COR-L47 (cell line): ENCODE measurements at regions not wholly inside any gene's neighbourhood (a gene's known extent, or its start where the extent isn't known, plus 50 kb on each side); places are given as distances from the start of the nearest gene placed in this dataset.
A peak's percentile ranks its signal among the peaks of the same experiment; 100 is the strongest.

Experiments
- DNase-seq: peaks from one replicate; lab custom pipeline; 2025; lab: John Stamatoyannopoulos, UW

GRCh38 chr12:87784350-87784749, 244.9 kb downstream of the C12orf50 start:
- DNase-seq = no peak

GRCh38 chr12:87783467-87783866, 245.7 kb downstream of the C12orf50 start:
- no peak for DNase-seq

GRCh38 chr12:87782838-87783237, 246.4 kb downstream of the C12orf50 start:
- DNase-seq = no peak

GRCh38 chr12:87779858-87780498, 249.2 kb downstream of the C12orf50 start:
- peak; percentile 36 for DNase-seq

GRCh38 chr12:87779016-87779415, 250.2 kb downstream of the C12orf50 start:
- no peak for DNase-seq

GRCh38 chr12:87778065-87778464, 251.1 kb downstream of the C12orf50 start:
- no peak for DNase-seq

- DNase-seq = no peak
Measured at GRCh38 chr12:87775784-87776183, 253.4 kb downstream of the C12orf50 start.

- no peak for DNase-seq
Measured at GRCh38 chr12:87775051-87775450, 254.2 kb downstream of the C12orf50 start.

- no peak for DNase-seq
Measured at GRCh38 chr12:87772401-87772800, 256.8 kb downstream of the C12orf50 start.

- DNase-seq = no peak
Measured at GRCh38 chr12:87768501-87769287, 260.5 kb downstream of the C12orf50 start.

GRCh38 chr12:87766044-87766443, 263.2 kb downstream of the C12orf50 start:
- no peak for DNase-seq

- DNase-seq = no peak
Measured at GRCh38 chr12:87760943-87761342, 268.3 kb downstream of the C12orf50 start.

- no peak for DNase-seq
Measured at GRCh38 chr12:87758271-87758670, 270.9 kb downstream of the C12orf50 start.

- DNase-seq = no peak
Measured at GRCh38 chr12:87756721-87757120, 272.5 kb downstream of the C12orf50 start.

GRCh38 chr12:87756111-87756510, 273.1 kb downstream of the C12orf50 start:
- DNase-seq = no peak

- DNase-seq = no peak
Measured at GRCh38 chr12:87728931-87729593, 300.1 kb downstream of the C12orf50 start.

- no peak for DNase-seq
Measured at GRCh38 chr12:87720967-87721366, 308.2 kb downstream of the C12orf50 start.

GRCh38 chr12:87704374-87704773, 324.8 kb downstream of the C12orf50 start:
- peak; percentile 3 for DNase-seq

- no peak for DNase-seq
Measured at GRCh38 chr12:87690236-87690810, 338.9 kb downstream of the C12orf50 start.

- no peak for DNase-seq
Measured at GRCh38 chr12:87689196-87689595, 340.0 kb downstream of the C12orf50 start.

GRCh38 chr12:87687362-87687761, 341.8 kb downstream of the C12orf50 start:
- no peak for DNase-seq

GRCh38 chr12:87685696-87686095, 343.5 kb downstream of the C12orf50 start:
- DNase-seq = no peak

- DNase-seq = no peak
Measured at GRCh38 chr12:87679251-87679650, 349.9 kb downstream of the C12orf50 start.
